ENCODE measurements at regions not wholly inside any gene's neighbourhood (a gene's known extent, or its start where the extent isn't known, plus 50 kb on each side); places are given as distances from the start of the nearest gene placed in this dataset.

GRCh38 chr7:128145191-128145590 is 95.9 kb upstream of the LEP start:
- H3K27me3 Mint-ChIP-seq (ENCODE audit: low read depth in 3 of 3): peaks cover 25 to 35% (median 31%) of the 10 kb centered on the region in 3 donors
- H3K4me2 ChIP-seq (replicated peaks; ENCODE audit: extremely low read depth, low read length, poor library complexity, severe bottlenecking): no peak overlapping the region
- H2AFZ ChIP-seq (ENCODE audit: insufficient read depth, low read depth, low read length, poor library complexity, severe bottlenecking): no peak overlapping the region
- H4K20me1 ChIP-seq (ENCODE audit: insufficient read depth, low read length): no peaks in the 10 kb centered on the region
- H3K79me2 ChIP-seq (ENCODE audit: insufficient read depth, low read length): no peaks in the 10 kb centered on the region
- H3K9me3 Mint-ChIP-seq: peaks cover 2 to 10% (median 7%) of the 10 kb centered on the region in 7 donors
- H3K27me3 ChIP-seq (ENCODE audit: control insufficient read depth in 2 of 2, insufficient read depth in 2 of 2, low read length in 2 of 2): peaks cover 4 to 21% of the 10 kb centered on the region in 2 donors
- peaks cover 0 to 2% of the 10 kb centered on the region in 2 donors for H3K9me3 ChIP-seq (replicated peaks in 1 of 2; ENCODE audit: control insufficient read depth in 1 of 2, insufficient read depth in 1 of 2, low read length in 2 of 2)
- H3K9ac ChIP-seq (ENCODE audit: insufficient read depth, low read length, poor library complexity, severe bottlenecking): no peak overlapping the region
- intact Hi-C loops (cut with micrococcal nuclease): no loop called here
- no peak for DNase-seq
- no peaks in the 10 kb centered on the region for H3K36me3 Mint-ChIP-seq
- H3K4me3 ChIP-seq (replicated peaks in 1 of 3; ENCODE audit: low read depth in 2 of 3, low read length in 3 of 3): no peak overlapping the region
- peak overlapping the region in 1 of 2 donors; percentile 11 for H3K4me3 Mint-ChIP-seq
- TF ChIP-seq CTCF (IDR thresholded peaks at IDR 0.05): no peak
- WGBS (ENCODE audit: insufficient coverage): 69% methylated on average over 2 of the region's 2 CpGs
- H3K27ac ChIP-seq (ENCODE audit: low read depth in 1 of 2, low read length in 2 of 2): no peak overlapping the region
- no peaks in the 10 kb centered on the region for H3K36me3 ChIP-seq (replicated peaks in 1 of 2; ENCODE audit: control insufficient read depth in 1 of 2, insufficient read depth in 2 of 2, low read length in 2 of 2)
- peaks cover 18% of the 10 kb centered on the region in 2 donors for H3K4me1 ChIP-seq (ENCODE audit: control insufficient read depth in 1 of 2, insufficient read depth in 2 of 2, low read length in 2 of 2)
- peaks cover 17% of the 10 kb centered on the region for H3K4me1 Mint-ChIP-seq
- no peak overlapping the region for H3K27ac Mint-ChIP-seq

GRCh38 chr7:128146052-128146451 is 95.0 kb upstream of the LEP start:
- no peak for DNase-seq
- no peak overlapping the region for H3K4me3 ChIP-seq (replicated peaks in 1 of 3; ENCODE audit: low read depth in 2 of 3, low read length in 3 of 3)
- peaks cover 2 to 7% (median 6%) of the 10 kb centered on the region in 7 donors for H3K9me3 Mint-ChIP-seq
- H4K20me1 ChIP-seq (ENCODE audit: insufficient read depth, low read length): no peaks in the 10 kb centered on the region
- H3K36me3 Mint-ChIP-seq: no peaks in the 10 kb centered on the region
- no CpG with 5 or more reads among the region's 4 CpGs for WGBS (ENCODE audit: insufficient coverage)
- H3K9me3 ChIP-seq (replicated peaks in 1 of 2; ENCODE audit: control insufficient read depth in 1 of 2, insufficient read depth in 1 of 2, low read length in 2 of 2): peaks cover 0 to 2% of the 10 kb centered on the region in 2 donors
- H2AFZ ChIP-seq (ENCODE audit: insufficient read depth, low read depth, low read length, poor library complexity, severe bottlenecking): no peak overlapping the region
- no peaks in the 10 kb centered on the region for H3K36me3 ChIP-seq (replicated peaks in 1 of 2; ENCODE audit: control insufficient read depth in 1 of 2, insufficient read depth in 2 of 2, low read length in 2 of 2)
- no peak overlapping the region for H3K4me2 ChIP-seq (replicated peaks; ENCODE audit: extremely low read depth, low read length, poor library complexity, severe bottlenecking)
- no peak overlapping the region for H3K27ac Mint-ChIP-seq
- H3K4me1 ChIP-seq (ENCODE audit: control insufficient read depth in 1 of 2, insufficient read depth in 2 of 2, low read length in 2 of 2): peaks cover 26 to 27% of the 10 kb centered on the region in 2 donors
- TF ChIP-seq CTCF (IDR thresholded peaks at IDR 0.05): no peak
- peaks cover 4 to 19% of the 10 kb centered on the region in 2 donors for H3K27me3 ChIP-seq (ENCODE audit: control insufficient read depth in 2 of 2, insufficient read depth in 2 of 2, low read length in 2 of 2)
- H3K4me3 Mint-ChIP-seq: no peak overlapping the region
- intact Hi-C loops (cut with micrococcal nuclease): no loop called here
- H3K79me2 ChIP-seq (ENCODE audit: insufficient read depth, low read length): no peaks in the 10 kb centered on the region
- H3K9ac ChIP-seq (ENCODE audit: insufficient read depth, low read length, poor library complexity, severe bottlenecking): no peak overlapping the region
- no peak overlapping the region for H3K27ac ChIP-seq (ENCODE audit: low read depth in 1 of 2, low read length in 2 of 2)
- H3K27me3 Mint-ChIP-seq (ENCODE audit: low read depth in 3 of 3): peaks cover 20 to 30% (median 24%) of the 10 kb centered on the region in 3 donors
- H3K4me1 Mint-ChIP-seq: peaks cover 26% of the 10 kb centered on the region

All from CD14-positive monocyte (primary cell).